OCI-LY1 (cell line): ENCODE measurements at regions not wholly inside any gene's neighbourhood (a gene's known extent, or its start where the extent isn't known, plus 50 kb on each side); places are given as distances from the start of the nearest gene placed in this dataset.

Experiments
- CTCF ChIP-seq: fragments of 200-600 bp; sonication (generic), shearing (Covaris generic); IDR thresholded peaks from 2 replicates; pipeline ENCODE4 v1.5.1; 2017; ENCODE audit warnings: mild to moderate bottlenecking, antibody characterized with exemption, low read length, moderate library complexity, mixed read lengths
- EZH2 ChIP-seq: fragments of 200-600 bp; sonication (generic), shearing (Covaris generic); IDR thresholded peaks from 2 replicates; pipeline ENCODE4 v1.8.0; 2017; ENCODE audit warnings: borderline replicate concordance, mixed run types, mild to moderate bottlenecking, antibody characterized with exemption, low read length, moderate library complexity, mixed read lengths

GRCh38 chr18:35880788-35881455 lies 91.6 kb upstream of the RMP24 start:
- TF ChIP-seq EZH2 (no peak), CTCF (no peak)
